ENCODE measurements at regions not wholly inside any gene's neighbourhood (a gene's known extent, or its start where the extent isn't known, plus 50 kb on each side); places are given as distances from the start of the nearest gene placed in this dataset.

GRCh38 chr16:72389791-72390190, 217.8 kb upstream of the PMFBP1 start:
- Histone ChIP-seq H3K36me3 (ENCODE audit: control insufficient read depth in 1 of 2, insufficient read depth in 2 of 2, low read length in 2 of 2) (no peaks in the 10 kb centered on the region), H3K4me3 (replicated peaks in 1 of 2; ENCODE audit: low read depth in 1 of 2, low read length in 2 of 2) (no peak overlapping the region), H3K9me2 (ENCODE audit: insufficient read depth) (no peaks in the 10 kb centered on the region), H3K27ac (ENCODE audit: low read depth, low read length) (no peak overlapping the region), H3K27me3 (ENCODE audit: insufficient read depth, low read length) (no peaks in the 10 kb centered on the region), H3K9me3 (ENCODE audit: control insufficient read depth in 1 of 2, insufficient read depth in 1 of 2, low read depth in 1 of 2, low read length in 2 of 2) (peaks cover 0 to 5% of the 10 kb centered on the region in 2 experiments; a peak in 2 of 4 replicates), H3K4me2 (ENCODE audit: low read length) (no peak overlapping the region), H2AFZ (ENCODE audit: low read depth, low read length, poor library complexity, severe bottlenecking) (no peak overlapping the region), H3K9ac (ENCODE audit: low read length) (no peak overlapping the region), H4K20me1 (ENCODE audit: insufficient read depth) (no peaks in the 10 kb centered on the region), H3K4me1 (ENCODE audit: control insufficient read depth in 1 of 2, insufficient read depth in 2 of 2, low read length in 2 of 2) (no peaks in the 10 kb centered on the region), H3K79me2 (ENCODE audit: insufficient read depth, low read length) (no peaks in the 10 kb centered on the region)
- TF ChIP-seq SRF (IDR thresholded peaks at IDR 0.05; ENCODE audit: low read depth) (no peak), YY1 (IDR thresholded peaks at IDR 0.05; ENCODE audit: extremely low read depth, insufficient replicate concordance, low read depth, low read length) (no peak), ZBTB33 (IDR thresholded peaks at IDR 0.05; ENCODE audit: extremely low read depth, insufficient replicate concordance, low read length) (no peak), MAX (IDR thresholded peaks at IDR 0.05) (no peak), POLR2A (IDR thresholded peaks at IDR 0.05; ENCODE audit: borderline replicate concordance, extremely low read depth, insufficient read depth, insufficient read length) (no peak)
- intact Hi-C loops (cut with micrococcal nuclease): no loop called here
- DNase-seq (ENCODE audit: low read depth, low spot score): no peak
- POLR2A ChIA-PET: no interaction called here
- CTCF ChIA-PET: no interaction called here
- RAD21 ChIA-PET (ENCODE audit: low non-redundant PET in 1 of 2, low total read pairs in 2 of 2, uncharacterized antibody in 2 of 2, unreplicated experiment in 2 of 2): no interaction called here
- BruUV-seq (replicated peaks): no TSS peak
- no peak for ATAC-seq

- Histone ChIP-seq H3K9me3 (ENCODE audit: control insufficient read depth in 1 of 2, insufficient read depth in 1 of 2, low read depth in 1 of 2, low read length in 2 of 2) (peaks cover 0 to 5% of the 10 kb centered on the region in 2 experiments; a peak in 2 of 4 replicates), H3K4me3 (replicated peaks in 1 of 2; ENCODE audit: low read depth in 1 of 2, low read length in 2 of 2) (no peak overlapping the region), H4K20me1 (ENCODE audit: insufficient read depth) (no peaks in the 10 kb centered on the region), H3K27me3 (ENCODE audit: insufficient read depth, low read length) (no peaks in the 10 kb centered on the region), H3K9ac (ENCODE audit: low read length) (no peak overlapping the region), H3K36me3 (ENCODE audit: control insufficient read depth in 1 of 2, insufficient read depth in 2 of 2, low read length in 2 of 2) (no peaks in the 10 kb centered on the region), H3K4me1 (ENCODE audit: control insufficient read depth in 1 of 2, insufficient read depth in 2 of 2, low read length in 2 of 2) (no peaks in the 10 kb centered on the region), H3K27ac (ENCODE audit: low read depth, low read length) (no peak overlapping the region), H2AFZ (ENCODE audit: low read depth, low read length, poor library complexity, severe bottlenecking) (no peak overlapping the region), H3K79me2 (ENCODE audit: insufficient read depth, low read length) (no peaks in the 10 kb centered on the region), H3K4me2 (ENCODE audit: low read length) (no peak overlapping the region), H3K9me2 (ENCODE audit: insufficient read depth) (no peaks in the 10 kb centered on the region)
- CTCF ChIA-PET: interaction anchor here (1.9 kb wide), 1 partner anchor 12 kb away, joined by 8 read pairs; no protein-coding TSS in a partner anchor
- no peak for ATAC-seq
- POLR2A ChIA-PET: no interaction called here
- BruUV-seq (replicated peaks): no TSS peak
- TF ChIP-seq ELF1 (IDR thresholded peaks at IDR 0.05; ENCODE audit: borderline replicate concordance, low read depth) (no peak), POLR2A (IDR thresholded peaks at IDR 0.05; ENCODE audit: borderline replicate concordance, extremely low read depth, insufficient read depth, insufficient read length) (no peak), ZNF274 (IDR thresholded peaks at IDR 0.05; ENCODE audit: low read depth, low read length) (no peak), EGR1 (IDR thresholded peaks at IDR 0.05; ENCODE audit: low read depth) (no peak), MAX (IDR thresholded peaks at IDR 0.05) (no peak), CEBPB (IDR thresholded peaks at IDR 0.05; ENCODE audit: low read depth) (no peak), JUND (IDR thresholded peaks at IDR 0.05) (no peak), TCF7L2 (IDR thresholded peaks at IDR 0.05; ENCODE audit: borderline replicate concordance, extremely low read depth, insufficient read depth, insufficient read length) (no peak), CTCF (IDR thresholded peaks at IDR 0.05 in 2 of 3, conservative IDR thresholded peaks at IDR 0.05 in 1 of 3; ENCODE audit: borderline replicate concordance in 1 of 3, insufficient read depth in 1 of 3, low read depth in 2 of 3, low read length in 2 of 3) (no peak), EZH2phosphoT487 (IDR thresholded peaks at IDR 0.05; ENCODE audit: borderline replicate concordance) (no peak), SIN3A (IDR thresholded peaks at IDR 0.05; ENCODE audit: low read depth) (no peak), ATF3 (IDR thresholded peaks at IDR 0.05) (no peak), SP1 (IDR thresholded peaks at IDR 0.05; ENCODE audit: low read depth) (no peak), SRF (IDR thresholded peaks at IDR 0.05; ENCODE audit: low read depth) (no peak)
- no peak for DNase-seq (ENCODE audit: low read depth, low spot score)
- intact Hi-C loops (cut with micrococcal nuclease): no loop called here
- RAD21 ChIA-PET (ENCODE audit: low non-redundant PET in 1 of 2, low total read pairs in 2 of 2, uncharacterized antibody in 2 of 2, unreplicated experiment in 2 of 2): no interaction called here
These were observed 216.1 kb upstream of the PMFBP1 start for GRCh38 chr16:72388007-72388406.

All from HCT116 (cell line).